Neural cell (in vitro differentiated cells): ENCODE measurements at regions not wholly inside any gene's neighbourhood (a gene's known extent, or its start where the extent isn't known, plus 50 kb on each side); places are given as distances from the start of the nearest gene placed in this dataset.

ENCODE experiments used
- H2AFZ ChIP-seq: fragments of 200-600, 300-800 bp; sonication (generic), shearing (Covaris generic); 2 replicates; pipeline ENCODE4 v1.6.0; 2014; ENCODE audit warnings: low read depth, mild to moderate bottlenecking, antibody characterized with exemption, low read length, moderate library complexity
- H3F3A ChIP-seq: fragments of 200-600 bp; shearing (Covaris generic); 2 replicates; pipeline ENCODE4 v1.6.1; 2016; ENCODE audit warnings: mild to moderate bottlenecking, moderate library complexity, mixed read lengths, antibody characterized with exemption, low read length; ENCODE audit not compliant: insufficient read depth, poor library complexity, severe bottlenecking
- H3K27ac ChIP-seq: fragments of 200-600, 300-800 bp; sonication (generic), shearing (Covaris generic); 2 replicates; pipeline ENCODE4 v1.5.1; 2014; ENCODE audit warnings: mild to moderate bottlenecking, low read length, moderate library complexity
- H3K27me3 ChIP-seq: fragments of 300-800, 200-600 bp; sonication (generic), shearing (Covaris generic); 2 replicates; pipeline ENCODE4 v1.6.0; 2014; ENCODE audit warnings: mild to moderate bottlenecking, low read depth, low read length, moderate library complexity; ENCODE audit not compliant: insufficient read depth
- H3K36me3 ChIP-seq: fragments of 300-800, 200-600 bp; sonication (generic), shearing (Covaris generic); 2 replicates; pipeline ENCODE4 v1.5.1; 2014; ENCODE audit warnings: mild to moderate bottlenecking, antibody characterized with exemption, low read length, moderate library complexity; ENCODE audit not compliant: insufficient read depth
- H3K4me2 ChIP-seq: fragments of 300-800, 200-600 bp; sonication (generic), shearing (Covaris generic); 2 replicates; pipeline ENCODE4 v1.6.0; 2014; ENCODE audit warnings: mild to moderate bottlenecking, low read length
- H3K4me3 ChIP-seq: fragments of 300-800, 200-600 bp; sonication (generic), shearing (Covaris generic); 2 replicates; pipeline ENCODE4 v1.5.1; 2014; ENCODE audit warnings: mild to moderate bottlenecking, low read length, moderate library complexity
- H3K79me2 ChIP-seq: fragments of 200-600 bp; shearing (Covaris generic); replicated peaks from 2 replicates; pipeline ENCODE4 v1.6.0; 2014; ENCODE audit warnings: mild to moderate bottlenecking, low read length, moderate library complexity; ENCODE audit not compliant: insufficient read depth
- H3K9ac ChIP-seq: fragments of 300-800, 200-600 bp; sonication (generic), shearing (Covaris generic); 2 replicates; pipeline ENCODE4 v1.6.1; 2016; ENCODE audit warnings: mild to moderate bottlenecking, low read length, mixed read lengths
- H3K9me2 ChIP-seq: fragments of 200-600 bp; shearing (Covaris generic); 2 replicates; pipeline ENCODE4 v1.6.1; 2016; ENCODE audit warnings: mild to moderate bottlenecking, low read length, mixed read lengths; ENCODE audit not compliant: insufficient read depth
- H3K9me3 ChIP-seq: fragments of 200-600, 300-800 bp; sonication (generic), shearing (Covaris generic); 2 replicates; pipeline ENCODE4 v1.6.1; 2016; ENCODE audit warnings: mild to moderate bottlenecking, mixed run types, low read length, moderate library complexity, mixed read lengths
- H4K20me1 ChIP-seq: fragments of 200-600 bp; shearing (Covaris generic); 2 replicates; pipeline ENCODE4 v1.6.1; 2016; ENCODE audit warnings: mild to moderate bottlenecking, mixed run types; ENCODE audit not compliant: insufficient read depth
- CTCF ChIP-seq: fragments of 450-650 bp; IDR thresholded peaks from 2 replicates; pipeline ENCODE4 v1.5.1; 2014; ENCODE audit warnings: antibody characterized with exemption, mild to moderate bottlenecking, moderate library complexity; ENCODE audit not compliant: poor library complexity, severe bottlenecking
- EP300 ChIP-seq: fragments of 450-650 bp; conservative IDR thresholded peaks from 2 replicates; pipeline ENCODE4 v1.6.1; 2014; ENCODE audit warnings: antibody characterized with exemption, mild to moderate bottlenecking, moderate library complexity; ENCODE audit not compliant: poor library complexity, severe bottlenecking
- EZH2 ChIP-seq: fragments of 200-600, 300-800 bp; shearing (Covaris generic), sonication (generic); IDR thresholded peaks from 2 replicates; pipeline ENCODE4 v1.6.1; 2014; ENCODE audit warnings: antibody characterized with exemption, low read length, borderline replicate concordance, mild to moderate bottlenecking; ENCODE audit not compliant: insufficient read depth, poor library complexity, severe bottlenecking
- MXI1 ChIP-seq: fragments of 450-650 bp; conservative IDR thresholded peaks from 2 replicates; pipeline ENCODE4 v1.6.1; 2014; ENCODE audit warnings: antibody characterized with exemption, mild to moderate bottlenecking; ENCODE audit not compliant: poor library complexity, severe bottlenecking
- POLR2AphosphoS5 ChIP-seq: IDR thresholded peaks from 2 replicates; pipeline ENCODE4 v1.6.1; 2012
- RAD21 ChIP-seq: fragments of 450-650 bp; conservative IDR thresholded peaks from 2 replicates; pipeline ENCODE4 v1.6.1; 2014; ENCODE audit warnings: antibody characterized with exemption, mild to moderate bottlenecking, moderate library complexity
- REST ChIP-seq: IDR thresholded peaks from 2 replicates; pipeline ENCODE4 v1.6.1; 2012; ENCODE audit warnings: borderline replicate concordance
- SMC3 ChIP-seq: fragments of 450-650 bp; conservative IDR thresholded peaks from 2 replicates; pipeline ENCODE4 v1.6.1; 2014; ENCODE audit warnings: antibody characterized with exemption, mild to moderate bottlenecking, moderate library complexity; ENCODE audit not compliant: poor library complexity
- TAF1 ChIP-seq: IDR thresholded peaks from 2 replicates; pipeline ENCODE4 v1.6.1; 2012; ENCODE audit warnings: low read depth

GRCh38 chr16:79697562-79698112 is 97.1 kb upstream of the MAF start:
- no peaks in the 10 kb centered on the region for H3K9me3 ChIP-seq
- no peak overlapping the region for H3K4me3 ChIP-seq
- no peak overlapping the region for H2AFZ ChIP-seq
- TF ChIP-seq SMC3 (no peak), MXI1 (no peak), RAD21 (no peak), EP300 (no peak), EZH2 (no peak), POLR2AphosphoS5 (no peak)
- no peaks in the 10 kb centered on the region for H3F3A ChIP-seq
- H3K4me2 ChIP-seq = no peak overlapping the region
- no peaks in the 10 kb centered on the region for H3K9me2 ChIP-seq
- no peak overlapping the region for H3K9ac ChIP-seq
- no peaks in the 10 kb centered on the region for H3K27me3 ChIP-seq
- H3K27ac ChIP-seq = no peak overlapping the region
- H4K20me1 ChIP-seq = no peaks in the 10 kb centered on the region
- no peaks in the 10 kb centered on the region for H3K36me3 ChIP-seq
- no peaks in the 10 kb centered on the region for H3K79me2 ChIP-seq

GRCh38 chr16:79691007-79691406 is 90.5 kb upstream of the MAF start:
- peak overlapping the region; percentile 34 for H3K9ac ChIP-seq
- H3K9me2 ChIP-seq = no peaks in the 10 kb centered on the region
- no peaks in the 10 kb centered on the region for H3K27me3 ChIP-seq
- H3K27ac ChIP-seq = peak overlapping the region; percentile 44
- H3K4me3 ChIP-seq = peak overlapping the region; percentile 26
- no peaks in the 10 kb centered on the region for H4K20me1 ChIP-seq
- no peaks in the 10 kb centered on the region for H3K79me2 ChIP-seq
- H3K36me3 ChIP-seq = no peaks in the 10 kb centered on the region
- H2AFZ ChIP-seq = no peak overlapping the region
- no peak overlapping the region for H3K4me2 ChIP-seq
- TF ChIP-seq MXI1 (no peak), POLR2AphosphoS5 (peak; percentile 43), SMC3 (no peak), EP300 (peak; percentile 42), CTCF (no peak), EZH2 (no peak), TAF1 (no peak), REST (peak; percentile 26), RAD21 (no peak)
- H3K9me3 ChIP-seq = no peaks in the 10 kb centered on the region
- H3F3A ChIP-seq = peaks cover 6% of the 10 kb centered on the region
